H1 (cell line): ENCODE measurements at regions not wholly inside any gene's neighbourhood (a gene's known extent, or its start where the extent isn't known, plus 50 kb on each side); places are given as distances from the start of the nearest gene placed in this dataset.

ENCODE experiments used
- CTCF ChIA-PET: fragments of 300-600 bp; sonication (Branson Sonifier 250); formaldehyde crosslinking; loops from one replicate; lab custom pipeline; 2021; ENCODE audit not compliant: partially characterized antibody; lab: Charles Lee
- POLR2A ChIA-PET: fragments of 300-600 bp; sonication (Branson Sonifier 250); formaldehyde crosslinking; loops from one replicate; lab custom pipeline; 2021; ENCODE audit warnings: inconsistent platforms; ENCODE audit not compliant: partially characterized antibody; lab: Charles Lee
- DNase-seq, 2 experiments: peaks; one replicate each; pipeline versions ENCODE4 v3.0.0 to v3.0.0-alpha.2; 2010 to 2022; ENCODE audit warnings: low spot score in 2 of 2, low read depth in 1 of 2, mixed read lengths in 1 of 2
- FAIRE-seq: peaks from 2 replicates; lab custom pipeline; 2011; peaks lifted over from hg19 to GRCh38; lab: Jason Lieb, UNC
- H2AFZ ChIP-seq: 2 replicates; pipeline ENCODE4 v1.8.1; 2012; ENCODE audit warnings: low read length, inconsistent platforms
- H2AK5ac ChIP-seq: 2 replicates; pipeline ENCODE4 v1.6.1; 2013; ENCODE audit warnings: low read depth, low read length
- H2BK120ac ChIP-seq: replicated peaks from 2 replicates; pipeline ENCODE3; 2013; ENCODE audit warnings: low read depth, low read length, inconsistent platforms
- H2BK12ac ChIP-seq: 2 replicates; pipeline ENCODE4 v1.6.1; 2013; ENCODE audit warnings: low read depth, low read length
- H2BK15ac ChIP-seq: 2 replicates; pipeline ENCODE4 v1.6.1; 2013; ENCODE audit warnings: low read length
- H2BK20ac ChIP-seq: 2 replicates; pipeline ENCODE4 v1.6.1; 2013; ENCODE audit warnings: low read length
- H2BK5ac ChIP-seq: 2 replicates; pipeline ENCODE4 v1.6.1; 2013; ENCODE audit warnings: low read depth, low read length
- H3K14ac ChIP-seq: 2 replicates; pipeline ENCODE4 v1.6.1; 2013; ENCODE audit warnings: inconsistent platforms; ENCODE audit not compliant: insufficient read length
- H3K18ac ChIP-seq: 2 replicates; pipeline ENCODE4 v1.6.1; 2013; ENCODE audit warnings: low read length; ENCODE audit errors: extremely low read depth
- H3K23ac ChIP-seq: 2 replicates; pipeline ENCODE4 v1.6.1; 2013; ENCODE audit warnings: inconsistent platforms; ENCODE audit not compliant: insufficient read length
- H3K23me2 ChIP-seq: 2 replicates; pipeline ENCODE4 v1.6.1; 2013; ENCODE audit warnings: low read depth, low read length
- H3K27ac ChIP-seq: 2 replicates; pipeline ENCODE4 v1.6.1; 2011; ENCODE audit warnings: low read depth, low read length, inconsistent platforms
- H3K27me3 ChIP-seq, 4 experiments: replicated peaks in 1 of 4; 1 replicate in 1 of 4; 2 replicates in 3 of 4; pipeline versions ENCODE4 v1.6.1 to v1.8.1; 2011 to 2013; ENCODE audit warnings: low read length in 3 of 4, mild to moderate bottlenecking in 3 of 4, inconsistent platforms in 2 of 4, mixed read lengths in 2 of 4, moderate library complexity in 1 of 4; ENCODE audit not compliant: control insufficient read depth in 3 of 4, insufficient read depth in 3 of 4; ENCODE audit errors: extremely low read depth in 1 of 4
- H3K36me3 ChIP-seq, 4 experiments: 2 replicates each; pipeline versions ENCODE4 v1.6.1 to v1.8.1; 2011 to 2013; ENCODE audit warnings: mild to moderate bottlenecking in 4 of 4, low read length in 3 of 4, moderate library complexity in 2 of 4, control low read depth in 1 of 4, inconsistent platforms in 1 of 4; ENCODE audit not compliant: insufficient read depth in 4 of 4, control insufficient read depth in 2 of 4
- H3K4ac ChIP-seq: replicated peaks from 2 replicates; pipeline ENCODE3; 2013; ENCODE audit warnings: low read length, low read depth, mixed read lengths, inconsistent platforms; ENCODE audit not compliant: insufficient read length
- H3K4me1 ChIP-seq, 4 experiments: replicated peaks in 1 of 4; 1 replicate in 1 of 4; 2 replicates in 3 of 4; pipeline versions ENCODE4 v1.6.1 to v1.8.1; 2011 to 2013; ENCODE audit warnings: low read length in 3 of 4, inconsistent platforms in 2 of 4, mixed read lengths in 1 of 4; ENCODE audit not compliant: insufficient read depth in 4 of 4, control insufficient read depth in 3 of 4
- H3K4me2 ChIP-seq, 2 experiments: 2 replicates each; pipeline versions ENCODE4 v1.6.1 to v1.8.1; 2011 to 2013; ENCODE audit warnings: low read depth in 2 of 2, low read length in 2 of 2, control low read depth in 1 of 2, inconsistent platforms in 1 of 2, mild to moderate bottlenecking in 1 of 2; ENCODE audit not compliant: insufficient read depth in 1 of 2
- H3K4me3 ChIP-seq, 4 experiments: fragments of 200-600, 300-600 bp in 1 of 4; sonication (generic), shearing (Covaris generic), sonication (Bioruptor Twin) in 1 of 4; 2 replicates each; pipeline versions ENCODE4 v1.5.1 to v1.8.1; 2011 to 2016; ENCODE audit warnings: low read length in 4 of 4, low read depth in 3 of 4, control low read depth in 2 of 4, inconsistent platforms in 2 of 4, mild to moderate bottlenecking in 2 of 4, mixed read lengths in 1 of 4, moderate library complexity in 1 of 4; ENCODE audit not compliant: insufficient read depth in 2 of 4; ENCODE audit errors: extremely low read depth in 1 of 4
- H3K56ac ChIP-seq: replicated peaks from 2 replicates; pipeline ENCODE3; 2013; ENCODE audit warnings: low read depth, mild to moderate bottlenecking, mixed read lengths, low read length, inconsistent platforms; ENCODE audit not compliant: insufficient read length
- H3K79me1 ChIP-seq: 2 replicates; pipeline ENCODE4 v1.6.1; 2013; ENCODE audit warnings: low read depth, low read length, control low read depth
- H3K79me2 ChIP-seq, 2 experiments: 2 replicates each; pipeline versions ENCODE4 v1.6.1 to v1.8.1; 2012 to 2013; ENCODE audit warnings: low read length in 2 of 2, mild to moderate bottlenecking in 2 of 2, inconsistent platforms in 1 of 2; ENCODE audit not compliant: insufficient read depth in 2 of 2, control insufficient read depth in 1 of 2
- H3K9ac ChIP-seq, 4 experiments: replicated peaks in 1 of 4; 1 replicate in 1 of 4; 2 replicates in 3 of 4; pipeline versions ENCODE4 v1.6.1 to v1.8.1; 2011 to 2013; ENCODE audit warnings: low read depth in 3 of 4, low read length in 3 of 4, control low read depth in 2 of 4, mild to moderate bottlenecking in 2 of 4, moderate library complexity in 2 of 4, inconsistent platforms in 1 of 4; ENCODE audit errors: extremely low read depth in 1 of 4
- H3K9me3 ChIP-seq, 2 experiments: 2 replicates each; pipeline versions ENCODE4 v1.6.1 to v1.8.1; 2012 to 2013; ENCODE audit warnings: mild to moderate bottlenecking in 2 of 2, moderate library complexity in 2 of 2, control low read depth in 1 of 2, inconsistent platforms in 1 of 2, low read depth in 1 of 2, low read length in 1 of 2, mixed read lengths in 1 of 2; ENCODE audit not compliant: insufficient read depth in 2 of 2
- H4K20me1 ChIP-seq, 2 experiments: replicated peaks in 1 of 2; 2 replicates each; pipeline versions ENCODE3 to v1.8.1; 2011 to 2013; ENCODE audit warnings: inconsistent platforms in 2 of 2, low read length in 2 of 2, mild to moderate bottlenecking in 1 of 2; ENCODE audit not compliant: insufficient read depth in 2 of 2, control insufficient read depth in 1 of 2
- H4K5ac ChIP-seq: 2 replicates; pipeline ENCODE4 v1.6.1; 2013; ENCODE audit warnings: low read length, low read depth, mixed read lengths, inconsistent platforms; ENCODE audit not compliant: insufficient read length
- H4K8ac ChIP-seq: 2 replicates; pipeline ENCODE4 v1.8.0; 2013; ENCODE audit warnings: mild to moderate bottlenecking, moderate library complexity, low read length, inconsistent platforms; ENCODE audit not compliant: insufficient read depth; ENCODE audit errors: extremely low read depth
- H4K91ac ChIP-seq: replicated peaks from 2 replicates; pipeline ENCODE3; 2013; ENCODE audit warnings: low read length, mixed read lengths, inconsistent platforms; ENCODE audit not compliant: insufficient read length
- BRCA1 ChIP-seq: IDR thresholded peaks from 2 replicates; pipeline ENCODE4 v1.6.1; 2012; ENCODE audit warnings: low read depth, low read length, improper control_type of control experiment
- CTCF ChIP-seq, 3 experiments: IDR thresholded peaks; 1 replicate in 2 of 3; 2 replicates in 1 of 3; pipeline versions ENCODE4 v1.5.1 to v1.6.1; 2011; ENCODE audit warnings: low read length in 3 of 3, mild to moderate bottlenecking in 3 of 3, inconsistent platforms in 2 of 3, low read depth in 1 of 3, moderate library complexity in 1 of 3; ENCODE audit not compliant: insufficient read depth in 1 of 3; ENCODE audit errors: control extremely low read depth in 1 of 3
- JUND ChIP-seq: IDR thresholded peaks from 2 replicates; pipeline ENCODE4 v1.6.1; 2011; ENCODE audit warnings: mild to moderate bottlenecking, improper control_type of control experiment, low read length
- KDM4A ChIP-seq: IDR thresholded peaks from one replicate; pipeline ENCODE4 v1.7.1; 2012; ENCODE audit warnings: low read depth, mild to moderate bottlenecking, moderate library complexity, low read length, inconsistent platforms; ENCODE audit not compliant: severe bottlenecking
- NANOG ChIP-seq: IDR thresholded peaks from 2 replicates; pipeline ENCODE4 v1.6.1; 2011; ENCODE audit warnings: low read length, low read depth, mild to moderate bottlenecking, inconsistent platforms; ENCODE audit not compliant: insufficient read depth, poor library complexity, severe bottlenecking
- SP1 ChIP-seq: IDR thresholded peaks from 2 replicates; pipeline ENCODE4 v1.6.1; 2011; ENCODE audit warnings: low read depth, low read length
- SUZ12 ChIP-seq: fragments of 200-600 bp; sonication (generic); IDR thresholded peaks from 2 replicates; pipeline ENCODE4 v1.6.1; 2012; ENCODE audit warnings: mild to moderate bottlenecking, inconsistent platforms, low read length, moderate library complexity, mixed read lengths
- TAF1 ChIP-seq: IDR thresholded peaks from 2 replicates; pipeline ENCODE4 v1.6.1; 2011; ENCODE audit warnings: mild to moderate bottlenecking, low read depth, low read length
- TBP ChIP-seq: IDR thresholded peaks from 2 replicates; pipeline ENCODE4 v1.6.1; 2011; ENCODE audit warnings: low read depth, low read length, improper control_type of control experiment
- whole genome bisulfite sequencing, 2 experiments: shearing (Covaris generic) in 1 of 2; methylation state at CpG; one replicate each; pipeline versions ENCODE4 v1.1.6 to v1.1.7; 2013 to 2015; ENCODE audit warnings: low lambda C conversion rate in 2 of 2, mixed read lengths in 2 of 2, inconsistent platforms in 1 of 2, low coverage in 1 of 2, missing lambda C conversion rate in 1 of 2; ENCODE audit not compliant: insufficient replicate concordance in 2 of 2, insufficient coverage in 1 of 2, insufficient read length in 1 of 2; ENCODE audit errors: extremely low coverage in 1 of 2, missing lambda C conversion rate in 1 of 2; 5-methylcytosine and 5-hydroxymethylcytosine counted together

GRCh38 chr2:7929281-7929680, 752.6 kb upstream of the ID2 start:
- Histone ChIP-seq H3K14ac (no peak overlapping the region), H3K36me3 (no peaks in the 10 kb centered on the region), H3K79me2 (no peaks in the 10 kb centered on the region), H3K23ac (no peak overlapping the region), H3K4me1 (no peaks in the 10 kb centered on the region), H4K20me1 (no peaks in the 10 kb centered on the region), H4K91ac (no peak overlapping the region), H3K4ac (no peak overlapping the region), H2BK15ac (no peak overlapping the region), H2AFZ (no peak overlapping the region), H3K56ac (no peak overlapping the region), H4K5ac (no peak overlapping the region), H3K4me3 (no peak overlapping the region), H3K18ac (no peak overlapping the region), H2BK20ac (no peak overlapping the region), H3K79me1 (no peaks in the 10 kb centered on the region), H3K23me2 (no peaks in the 10 kb centered on the region), H3K9ac (no peak overlapping the region), H2AK5ac (no peak overlapping the region), H3K27me3 (no peaks in the 10 kb centered on the region), H2BK12ac (no peak overlapping the region), H4K8ac (no peak overlapping the region), H2BK5ac (no peak overlapping the region), H3K27ac (no peak overlapping the region), H3K4me2 (no peak overlapping the region), H2BK120ac (no peak overlapping the region), H3K9me3 (no peaks in the 10 kb centered on the region)
- DNase-seq (no peak), FAIRE-seq (no peak)
- POLR2A ChIA-PET, result no interaction called here
- 86% methylated on average over 9 of the region's 9 CpGs; no CpG with 5 or more reads in 1 of the 2 experiments for WGBS, 2 experiments
- CTCF ChIA-PET, result no interaction called here
- TF ChIP-seq TBP, result no peak
- no peak for TF ChIP-seq SP1
- no peak for TF ChIP-seq BRCA1
- no peak for TF ChIP-seq TAF1
- no peak for TF ChIP-seq NANOG
- TF ChIP-seq JUND, result no peak
- TF ChIP-seq CTCF (IDR thresholded peaks at IDR 0.05; ENCODE audit: control extremely low read depth in 1 of 3, insufficient read depth in 1 of 3, low read depth in 1 of 3, low read length in 3 of 3), result no peak
- no peak for TF ChIP-seq KDM4A
- TF ChIP-seq SUZ12, result no peak
